8988T (cell line): ENCODE measurements at regions not wholly inside any gene's neighbourhood (a gene's known extent, or its start where the extent isn't known, plus 50 kb on each side); places are given as distances from the start of the nearest gene placed in this dataset.

Experiments
- DNase-seq: peaks from one replicate; pipeline ENCODE4 v3.0.0; 2011

GRCh38 chr1:55724551-55725325 lies 509.6 kb upstream of the USP24 start:
- DNase-seq = no peak

GRCh38 chr1:55723001-55723400 lies 507.8 kb upstream of the USP24 start:
- DNase-seq = no peak

- DNase-seq = no peak
Measured at GRCh38 chr1:55720261-55720660, 505.1 kb upstream of the USP24 start.

GRCh38 chr1:55718758-55719671 lies 503.9 kb upstream of the USP24 start:
- no peak for DNase-seq

GRCh38 chr1:55717111-55717510 lies 501.9 kb upstream of the USP24 start:
- DNase-seq = no peak

- DNase-seq = no peak
Measured at GRCh38 chr1:55716610-55717009, 501.4 kb upstream of the USP24 start.

- no peak for DNase-seq
Measured at GRCh38 chr1:55716151-55716550, 501.0 kb upstream of the USP24 start.

GRCh38 chr1:55714230-55714629 lies 499.1 kb upstream of the USP24 start:
- no peak for DNase-seq

- DNase-seq = no peak
Measured at GRCh38 chr1:55713516-55713915, 498.4 kb upstream of the USP24 start.

- DNase-seq = no peak
Measured at GRCh38 chr1:55712148-55712547, 497.0 kb upstream of the USP24 start.

GRCh38 chr1:55708781-55709180 lies 493.6 kb upstream of the USP24 start:
- no peak for DNase-seq

- no peak for DNase-seq
Measured at GRCh38 chr1:55707846-55708245, 492.7 kb upstream of the USP24 start.

GRCh38 chr1:55707196-55707595 lies 492.0 kb upstream of the USP24 start:
- no peak for DNase-seq

GRCh38 chr1:55706397-55706796 lies 491.2 kb upstream of the USP24 start:
- no peak for DNase-seq

- DNase-seq = no peak
Measured at GRCh38 chr1:55703726-55704363, 488.7 kb upstream of the USP24 start.

- DNase-seq = no peak
Measured at GRCh38 chr1:55702064-55702463, 486.9 kb upstream of the USP24 start.

GRCh38 chr1:55700359-55701130 lies 485.4 kb upstream of the USP24 start:
- no peak for DNase-seq

- no peak for DNase-seq
Measured at GRCh38 chr1:55699228-55699627, 484.1 kb upstream of the USP24 start.

- DNase-seq = no peak
Measured at GRCh38 chr1:55697997-55698535, 482.9 kb upstream of the USP24 start.

- DNase-seq = no peak
Measured at GRCh38 chr1:55696891-55697290, 481.7 kb upstream of the USP24 start.

- DNase-seq = no peak
Measured at GRCh38 chr1:55696181-55696754, 481.1 kb upstream of the USP24 start.

GRCh38 chr1:55695552-55695951 lies 480.4 kb upstream of the USP24 start:
- no peak for DNase-seq
